Right ventricle myocardium inferior (tissue), 1 donor: ENCODE measurements at regions not wholly inside any gene's neighbourhood (a gene's known extent, or its start where the extent isn't known, plus 50 kb on each side); places are given as distances from the start of the nearest gene placed in this dataset.

Experiments
- ATAC-seq: fragments of 200-7000 bp; cut with Tn5 transposase; one replicate; pipeline ENCODE4 v1.9.1; 2020; ENCODE audit warnings: mild to moderate bottlenecking, moderate library complexity
- DNase-seq: peaks from one replicate; pipeline ENCODE4 v3.0.0; 2021; ENCODE audit errors: missing footprints
- intact Hi-C: fragments of 100-400 bp; cut with DNase I; formaldehyde crosslinking; loops from one replicate; pipeline ENCODE4 v1.11.0; 2022
- donor health status: DM: no; HTN: yes; CAD: no; lungs with severe emphysema.

DNA sequence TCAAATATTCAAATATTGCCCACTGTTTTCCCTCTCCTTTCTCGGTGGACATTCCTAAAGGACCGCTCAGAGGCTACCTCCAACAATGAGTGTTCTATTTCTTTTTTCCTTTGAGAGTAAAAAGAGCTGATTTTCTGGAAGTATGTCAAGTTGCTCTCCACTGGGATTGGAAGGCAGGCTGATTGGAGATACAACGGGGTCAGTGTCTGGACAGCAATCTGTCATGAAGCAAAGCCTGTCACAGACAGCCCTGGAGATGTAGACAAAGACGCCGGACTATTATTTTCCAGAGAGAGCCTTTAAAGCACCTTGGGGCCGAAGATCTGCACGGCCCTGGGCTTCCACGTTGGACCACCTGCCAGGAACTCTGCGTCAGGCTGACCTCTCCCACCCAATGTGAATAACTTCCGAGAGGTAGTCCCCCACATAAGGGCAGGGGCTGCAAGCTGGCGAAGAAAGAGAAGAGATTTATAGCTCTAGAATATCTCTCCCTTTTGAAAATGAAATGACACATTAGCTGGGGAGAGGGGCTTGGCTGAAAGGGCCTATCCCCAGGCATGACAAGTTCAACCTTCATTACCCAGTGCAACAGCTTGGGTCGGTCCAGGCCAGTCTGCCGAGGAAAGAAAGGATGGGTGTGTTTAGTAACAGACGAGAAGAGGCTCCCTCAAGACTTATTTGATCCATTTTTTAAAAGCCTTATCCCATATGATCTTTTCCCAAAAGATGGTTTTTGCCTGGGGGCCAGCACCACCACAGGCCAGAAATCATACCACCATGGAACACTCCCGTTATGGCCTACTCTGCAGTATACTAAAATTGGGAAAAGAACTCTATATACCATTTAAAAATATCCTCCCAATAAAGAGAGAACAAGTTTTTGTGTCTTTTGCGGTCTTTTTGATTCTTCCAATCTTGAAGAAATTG is 131.1 kb downstream of the OLIG3 start:
- DNase-seq (no peak), ATAC-seq (peak; percentile 44)
- intact Hi-C loops = no loop called here

DNA sequence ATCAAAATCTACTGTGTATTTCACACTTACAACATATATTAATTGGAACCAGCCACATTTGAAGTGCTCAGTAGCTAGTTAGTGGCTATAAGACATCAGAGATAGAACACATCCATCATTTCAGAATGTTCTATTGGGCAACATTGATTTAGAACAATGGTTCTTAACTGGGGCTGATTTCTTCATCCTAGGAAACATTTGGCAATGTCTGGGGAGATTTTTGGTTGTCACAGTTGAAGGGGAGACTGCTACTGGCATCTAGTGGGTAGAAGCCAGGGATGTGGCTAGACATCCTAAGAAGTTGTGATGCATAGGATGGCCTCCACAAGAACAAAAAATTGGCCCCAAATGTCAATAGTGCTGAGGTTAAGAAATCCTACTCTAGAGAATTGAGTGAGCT is 132.5 kb downstream of the OLIG3 start:
- ATAC-seq (no peak), DNase-seq (no peak)
- intact Hi-C loops = no loop called here

DNA sequence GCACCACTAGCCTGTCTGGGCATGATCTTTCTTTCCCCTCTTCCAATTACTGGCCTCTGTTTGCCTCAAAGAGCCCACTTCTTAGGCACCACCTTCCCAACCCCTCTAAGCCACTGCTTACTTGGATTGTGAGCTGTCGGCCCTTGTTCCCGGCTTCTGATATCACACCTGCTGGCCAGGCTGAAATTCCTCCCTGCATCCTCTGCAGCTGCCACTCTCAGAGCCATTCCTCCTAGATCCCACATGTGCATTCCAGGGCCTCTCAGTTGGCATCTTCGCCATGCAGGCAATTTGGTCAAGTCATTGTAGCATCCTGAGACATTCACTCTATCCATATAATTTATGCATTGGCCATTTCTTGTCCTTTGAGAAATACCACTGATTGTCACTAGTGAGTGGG is 135.9 kb downstream of the OLIG3 start:
- intact Hi-C loops = no loop called here
- ATAC-seq (no peak), DNase-seq (no peak)

DNA sequence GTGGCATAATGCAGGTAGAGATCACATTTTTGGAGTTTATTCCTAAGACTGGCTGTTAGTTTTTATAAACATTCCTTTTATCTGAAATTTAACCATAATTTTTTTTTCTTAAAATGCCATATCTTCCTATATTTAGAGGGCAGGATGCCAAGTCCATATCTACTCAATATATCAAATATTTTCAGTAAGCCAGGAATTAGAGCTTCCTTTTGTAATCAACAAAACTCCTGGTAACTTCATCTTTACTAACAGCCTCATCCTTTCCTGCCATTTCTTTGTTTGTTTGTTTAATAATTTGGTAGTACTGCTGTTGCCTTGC is 136.3 kb downstream of the OLIG3 start:
- intact Hi-C loops = no loop called here
- ATAC-seq = no peak
- DNase-seq = no peak

GRCh38 chr6:137357263-137357947 is 136.8 kb downstream of the OLIG3 start:
- ATAC-seq (no peak), DNase-seq (no peak)
- intact Hi-C loops = no loop called here

GRCh38 chr6:137353842-137354397 is 134.7 kb upstream of the IFNGR1 start:
- ATAC-seq (no peak), DNase-seq (no peak)
- intact Hi-C loops = no loop called here

DNA sequence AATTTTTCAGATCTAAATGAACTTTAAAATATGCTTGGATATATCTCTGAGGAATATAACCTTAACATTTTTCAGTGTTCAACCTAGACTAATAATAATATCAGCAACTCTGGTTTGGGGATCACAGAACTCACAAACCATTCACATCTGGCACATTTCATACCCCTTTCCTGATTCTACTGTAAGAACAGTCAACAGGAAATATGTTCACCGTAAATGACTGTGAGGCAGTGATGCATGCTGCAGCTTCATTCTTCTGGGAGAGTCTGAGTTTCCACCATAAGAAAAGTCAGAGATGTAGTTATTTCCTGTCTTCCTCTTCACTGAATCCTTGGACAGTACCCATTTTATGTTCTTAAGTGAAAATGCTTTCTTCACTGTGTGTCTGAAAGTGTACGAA is 134.2 kb upstream of the IFNGR1 start:
- DNase-seq = no peak
- no peak for ATAC-seq
- intact Hi-C loops = no loop called here

GRCh38 chr6:137352859-137353258 is 133.7 kb upstream of the IFNGR1 start:
- intact Hi-C loops = no loop called here
- ATAC-seq (peak; percentile 16), DNase-seq (no peak)

DNA sequence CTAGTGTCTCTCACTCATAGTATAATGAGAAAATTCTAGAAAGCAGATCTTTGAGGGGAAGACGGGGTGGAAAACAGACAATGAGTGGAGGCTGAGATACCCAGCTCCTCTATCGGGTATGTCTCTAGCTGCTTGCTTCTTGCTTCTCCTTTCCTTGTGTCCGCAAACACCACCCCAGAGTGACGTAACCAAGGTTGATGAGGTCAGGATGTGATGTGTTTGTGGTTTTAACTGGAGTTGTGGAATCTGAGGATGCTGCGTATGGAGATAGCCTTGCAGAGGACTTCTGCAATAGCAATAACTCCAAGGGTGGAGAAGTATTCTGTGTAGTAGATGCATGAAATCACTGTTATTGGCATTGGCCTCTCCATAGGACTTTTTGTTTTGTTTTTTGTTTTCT is 132.7 kb upstream of the IFNGR1 start:
- intact Hi-C loops = no loop called here
- ATAC-seq (no peak), DNase-seq (no peak)

DNA sequence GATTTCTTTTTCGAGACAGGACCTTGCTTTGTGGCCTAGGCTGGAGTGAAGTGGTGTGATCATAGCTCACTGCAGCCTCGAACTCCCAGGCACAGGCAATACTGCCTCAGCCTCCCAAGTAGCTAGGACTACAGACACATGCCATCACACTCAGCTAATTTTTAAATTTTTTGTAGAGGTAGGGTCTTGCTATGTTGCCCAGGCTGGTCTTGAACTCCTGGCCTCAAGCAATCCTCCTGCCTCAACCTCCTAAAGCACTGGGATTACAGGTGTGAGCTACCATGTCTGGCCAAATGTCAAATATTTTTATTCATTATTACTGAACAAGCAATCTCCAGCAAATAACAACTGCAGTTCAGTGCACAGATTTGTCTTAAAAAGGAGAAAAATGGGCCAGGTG is 131.7 kb upstream of the IFNGR1 start:
- DNase-seq (no peak), ATAC-seq (no peak)
- intact Hi-C loops = no loop called here

GRCh38 chr6:137349856-137350830 is 131.0 kb upstream of the IFNGR1 start:
- DNase-seq = no peak
- intact Hi-C loops = no loop called here
- ATAC-seq = no peak

DNA sequence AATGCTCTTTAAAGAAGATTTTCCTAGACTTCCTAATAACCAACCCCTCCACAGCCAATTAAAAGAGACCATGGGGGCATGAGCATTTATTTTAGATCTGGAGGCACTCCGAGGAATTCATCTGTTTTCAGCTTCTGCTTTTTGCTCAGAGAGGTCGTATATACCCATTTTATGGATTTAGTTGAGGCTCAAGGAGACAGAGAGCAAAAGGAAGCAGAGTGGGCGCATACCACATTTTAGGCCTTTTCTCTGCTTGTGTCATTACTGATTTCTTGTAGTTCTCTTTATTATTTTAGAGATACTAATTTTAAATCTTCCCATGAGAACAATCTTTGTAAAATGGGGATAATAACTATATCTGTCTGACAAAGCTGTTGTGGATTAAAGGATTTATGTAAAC is 129.6 kb upstream of the IFNGR1 start:
- ATAC-seq (no peak), DNase-seq (no peak)
- intact Hi-C loops = no loop called here

GRCh38 chr6:137343241-137343640 is 124.1 kb upstream of the IFNGR1 start:
- intact Hi-C loops = no loop called here
- no peak for ATAC-seq
- DNase-seq = no peak

- DNase-seq (no peak), ATAC-seq (no peak)
- intact Hi-C loops = no loop called here
Measured at GRCh38 chr6:137342607-137343190, 123.5 kb upstream of the IFNGR1 start.

GRCh38 chr6:137341681-137342195 is 122.6 kb upstream of the IFNGR1 start:
- peak; percentile 59 for ATAC-seq
- peak; percentile 75 for DNase-seq
- intact Hi-C loops = no loop called here

DNA sequence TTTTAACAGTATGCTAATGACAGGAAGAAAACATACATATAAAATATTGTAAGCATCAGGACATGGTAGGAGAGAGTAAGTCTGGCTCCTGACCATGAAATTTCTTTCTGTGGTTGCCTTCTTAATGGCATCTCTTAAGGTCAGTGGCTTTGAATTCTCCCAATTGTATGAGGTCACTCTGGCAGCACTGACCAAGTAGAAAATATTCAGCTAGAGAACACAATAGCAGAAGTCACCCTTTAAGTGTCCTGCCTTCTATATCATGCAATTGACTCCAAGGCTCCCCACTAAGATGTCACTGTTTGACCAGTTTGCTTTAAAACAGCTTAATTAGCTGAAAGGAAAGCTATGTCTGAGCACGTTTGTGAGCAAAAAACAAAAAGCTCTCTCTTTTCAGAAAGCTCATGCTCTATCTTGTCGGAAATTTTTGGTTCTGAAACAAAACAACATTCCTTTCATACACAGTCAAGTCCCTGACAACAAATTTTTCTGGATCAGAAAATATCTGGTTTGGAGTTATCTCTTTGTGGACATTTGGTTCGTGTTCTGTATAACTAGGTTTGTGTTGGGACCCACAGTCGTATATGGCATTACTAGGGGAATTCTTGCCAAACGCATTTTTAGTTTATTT is 120.9 kb upstream of the IFNGR1 start:
- DNase-seq = no peak
- intact Hi-C loops = no loop called here
- ATAC-seq = peak; percentile 35

DNA sequence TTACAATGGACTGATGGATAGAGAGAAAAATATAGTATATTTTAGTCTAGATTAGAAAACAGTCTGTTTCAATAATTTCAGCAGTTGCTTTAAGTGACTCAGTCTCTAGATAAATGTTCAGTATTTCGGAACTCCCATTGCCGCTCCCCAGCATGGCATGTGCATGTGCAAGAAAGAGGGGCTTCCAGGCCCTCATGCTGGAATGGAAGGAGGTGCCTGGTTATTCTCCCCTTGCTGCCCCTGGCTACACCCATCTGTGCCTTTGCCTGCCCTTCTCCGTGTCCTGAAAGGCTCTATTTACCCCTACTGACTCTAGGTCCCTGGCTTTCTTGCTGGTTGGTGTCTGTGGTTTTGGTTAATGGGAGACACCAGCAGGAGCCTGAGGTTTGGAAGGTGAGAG is 115.7 kb upstream of the IFNGR1 start:
- DNase-seq (no peak), ATAC-seq (no peak)
- intact Hi-C loops = no loop called here

DNA sequence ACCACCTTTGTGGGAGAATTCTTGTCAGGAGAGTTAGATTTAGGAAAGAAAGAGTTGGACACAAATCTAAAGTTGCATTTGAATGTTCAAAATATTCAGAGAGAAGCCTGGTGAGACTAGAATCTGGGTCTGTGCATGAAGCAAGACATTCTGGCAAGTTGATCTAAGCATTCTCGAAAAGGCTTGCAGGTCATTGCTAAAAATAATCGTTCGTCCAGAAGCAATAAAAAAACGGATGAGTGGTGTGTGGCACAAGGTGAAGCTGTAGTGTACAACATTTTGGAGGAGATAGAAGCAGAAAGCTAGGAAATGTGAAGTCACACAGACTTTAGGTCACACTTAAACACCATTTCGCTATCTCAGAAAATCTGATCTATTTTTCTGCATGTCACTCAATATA is 114.9 kb upstream of the IFNGR1 start:
- ATAC-seq (peak; percentile 24), DNase-seq (no peak)
- intact Hi-C loops = no loop called here
